GM18873 (cell line): ENCODE measurements at regions not wholly inside any gene's neighbourhood (a gene's known extent, or its start where the extent isn't known, plus 50 kb on each side); places are given as distances from the start of the nearest gene placed in this dataset.

Experiments used
- ATAC-seq: cut with Tn5 transposase; IDR thresholded peaks from one replicate; pipeline ENCODE4 v1.9.1; 2021; ENCODE audit warnings: mild to moderate bottlenecking, moderate library complexity, moderate number of reproducible peaks; ENCODE audit not compliant: unreplicated experiment, low FRiP score

DNA sequence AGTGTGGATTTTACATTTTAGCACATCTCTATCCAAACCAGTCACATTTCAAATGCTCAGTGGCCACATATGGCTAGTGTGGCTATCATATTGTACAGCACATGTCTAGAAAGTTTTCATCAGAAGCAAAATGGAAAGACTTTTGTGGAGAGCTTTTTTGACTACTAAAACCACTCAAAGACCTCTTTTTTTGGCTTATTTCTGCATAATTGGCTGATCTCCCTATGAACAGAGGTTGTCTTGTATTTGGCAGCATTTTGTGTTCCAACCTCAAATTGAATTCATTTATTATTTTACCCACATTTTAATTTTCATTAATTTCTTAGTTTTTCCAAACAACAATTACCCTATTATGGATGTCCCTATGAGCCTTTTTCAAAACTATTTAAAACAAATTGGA, 395.7 kb downstream of the TLE1 start:
- ATAC-seq, result no peak

DNA sequence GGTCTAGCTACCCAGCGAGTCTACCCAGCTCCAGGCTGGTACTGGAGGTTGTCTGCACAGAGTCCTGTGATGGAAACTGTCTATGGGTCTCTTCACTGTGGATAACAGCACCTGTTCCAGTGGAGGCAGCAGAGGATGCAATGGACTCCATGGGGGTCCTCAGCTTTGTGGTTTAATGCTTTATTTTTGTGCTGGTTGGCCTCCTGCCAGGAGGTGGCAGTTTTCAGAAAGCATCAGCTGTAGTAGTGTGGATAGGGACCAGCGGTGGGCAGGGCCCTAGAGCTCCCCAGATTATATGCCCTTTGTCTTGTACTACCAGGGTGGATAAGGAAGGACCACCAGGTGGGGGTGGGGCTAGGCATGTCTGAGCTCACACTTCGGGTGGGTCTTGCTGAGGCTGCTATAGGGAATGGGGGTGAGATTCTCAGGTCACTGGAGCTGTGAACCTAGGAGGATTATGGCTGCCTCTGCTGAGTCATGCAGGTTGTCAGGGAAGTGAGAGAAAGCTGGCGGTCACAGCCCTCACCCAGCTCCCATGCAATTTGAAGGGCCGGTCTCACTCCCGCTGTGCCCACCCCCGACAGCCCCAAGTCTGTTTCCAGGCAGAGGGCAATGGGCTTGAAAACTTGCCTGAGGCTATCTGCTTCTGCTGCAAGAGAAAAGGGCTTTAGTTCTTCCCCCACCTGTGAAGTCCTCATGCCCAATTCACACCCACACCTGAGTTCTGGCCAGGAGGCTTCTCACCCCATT, 397.1 kb downstream of the TLE1 start:
- no peak for ATAC-seq

DNA sequence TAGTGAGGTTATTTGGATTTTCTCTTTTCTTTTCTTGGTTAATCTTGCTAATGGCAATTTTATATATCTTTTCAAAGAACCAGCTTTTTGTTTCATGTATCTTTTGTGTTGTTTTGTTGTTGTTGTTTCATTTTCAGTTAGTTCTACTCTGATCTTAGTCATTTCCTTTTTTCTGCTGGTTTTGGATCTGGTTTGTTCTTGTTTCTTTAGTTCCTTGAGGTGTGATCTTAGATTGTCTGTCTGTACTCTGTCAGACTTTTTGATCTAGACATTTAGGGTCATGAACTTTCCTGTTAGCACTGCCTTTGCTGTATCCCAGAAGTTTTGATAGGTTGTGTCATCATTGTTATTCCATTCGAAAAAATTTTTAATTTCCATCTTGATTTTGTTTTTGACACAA, 399.7 kb downstream of the TLE1 start:
- no peak for ATAC-seq

DNA sequence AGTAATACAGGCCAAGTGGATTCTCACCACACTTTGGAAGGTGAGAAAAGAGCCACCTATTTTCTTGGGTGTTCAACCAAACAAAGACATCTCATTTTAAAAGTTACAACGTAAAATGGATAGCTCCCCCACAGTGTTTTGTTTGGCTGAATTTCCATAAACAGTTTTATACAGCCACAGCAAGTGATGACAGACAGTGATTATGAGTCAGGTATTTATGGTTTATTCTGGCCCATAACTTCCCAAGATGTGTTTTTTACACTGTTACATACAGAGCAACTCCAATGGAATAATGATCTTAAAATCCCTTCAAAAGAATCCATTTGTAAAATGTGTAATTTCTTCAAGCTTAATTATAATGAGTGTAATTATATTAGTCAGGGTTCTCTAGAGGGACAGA, 421.3 kb downstream of the TLE1 start:
- ATAC-seq, result no peak

DNA sequence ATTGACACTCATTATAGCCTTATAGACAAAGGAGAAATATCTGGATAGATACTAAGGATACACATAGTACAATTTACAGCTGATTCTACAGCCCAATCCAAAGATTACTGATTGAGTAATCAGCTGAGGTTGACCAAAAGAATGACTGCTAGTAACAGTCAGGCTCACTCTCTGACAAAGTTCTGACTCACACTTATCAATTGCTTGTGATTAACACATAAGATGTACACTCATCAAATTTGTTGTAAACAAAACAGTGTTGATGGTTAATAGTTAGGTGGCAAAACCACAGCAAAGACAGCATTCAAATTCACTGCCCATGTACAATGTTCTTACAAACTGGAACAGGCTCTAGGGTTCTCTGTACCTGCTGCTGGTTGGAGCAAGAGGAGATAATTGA, 422.7 kb downstream of the TLE1 start:
- ATAC-seq, result no peak

DNA sequence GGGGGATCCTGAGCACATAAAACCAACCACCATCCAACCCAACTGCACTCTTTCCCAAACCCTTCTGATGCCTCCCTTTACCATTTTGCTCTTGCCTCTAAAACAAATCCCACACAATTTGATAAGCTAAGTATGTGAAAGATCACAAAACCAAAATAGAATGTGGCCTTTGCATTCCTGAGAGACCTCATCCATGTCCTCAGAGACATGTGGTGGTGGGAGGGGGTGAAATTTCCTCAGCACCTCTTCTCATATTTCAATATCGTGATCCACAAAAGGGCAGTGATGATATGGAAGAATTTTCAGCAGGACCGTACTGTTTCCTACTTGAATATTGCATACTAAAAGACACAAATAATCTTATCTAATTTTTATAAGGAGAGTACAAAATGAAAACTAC, 423.3 kb downstream of the TLE1 start:
- no peak for ATAC-seq

DNA sequence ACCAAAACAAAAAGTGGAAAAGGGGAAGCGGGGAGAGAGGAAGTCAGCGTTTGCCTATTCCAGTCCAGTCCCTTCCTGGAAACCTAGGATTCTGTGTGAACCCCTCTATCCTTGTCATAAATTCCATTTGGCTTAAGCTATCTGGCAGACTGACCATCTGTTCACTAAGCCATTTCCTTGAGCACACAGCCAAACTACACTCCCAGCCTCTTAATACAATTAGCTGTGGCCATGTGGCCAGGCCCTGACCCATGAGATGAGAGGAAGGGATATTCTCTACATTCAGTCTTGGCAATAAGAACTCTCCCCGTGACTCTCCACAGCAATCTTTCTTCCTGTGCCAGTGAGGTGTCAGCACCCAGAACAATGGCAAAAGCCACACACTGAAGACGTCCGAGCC, 424.8 kb downstream of the TLE1 start:
- no peak for ATAC-seq

DNA sequence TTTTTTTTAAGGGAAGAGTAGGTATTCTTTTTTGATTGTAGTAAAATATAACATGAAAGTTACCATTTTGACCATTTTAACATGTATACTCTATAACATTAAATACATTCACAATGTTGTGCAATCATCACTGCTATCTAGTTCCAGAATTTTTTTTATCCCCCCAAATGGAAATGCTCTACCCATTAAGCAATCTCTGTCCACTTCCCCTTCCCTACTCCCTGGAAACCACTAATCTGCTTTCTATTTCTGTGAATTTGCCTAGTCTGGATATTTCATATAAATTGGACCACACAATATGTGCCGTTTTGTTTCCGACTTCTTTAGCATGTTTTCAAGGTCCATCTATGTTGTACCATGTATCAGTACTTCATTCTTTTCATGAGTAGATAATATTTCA, 429.5 kb downstream of the TLE1 start:
- ATAC-seq, result no peak

DNA sequence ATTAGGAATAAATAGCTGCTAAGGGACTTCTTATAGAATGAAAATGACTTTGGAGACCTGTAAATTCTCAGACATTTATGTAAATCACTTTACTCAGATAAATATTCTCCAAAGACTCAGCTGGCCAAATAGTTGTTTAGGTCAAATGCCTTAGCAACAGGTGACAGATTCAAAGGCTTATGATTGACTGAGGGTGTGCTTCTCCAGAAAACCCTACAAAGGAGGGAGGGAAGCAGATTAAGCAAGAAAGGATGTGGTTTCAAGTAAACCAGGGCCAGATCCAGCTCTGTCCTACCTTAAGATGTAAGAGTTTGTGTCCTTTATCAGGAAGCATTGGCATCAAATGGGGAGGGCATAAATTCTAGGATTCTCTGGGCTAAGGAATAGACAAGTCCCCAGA, 433.0 kb downstream of the TLE1 start:
- no peak for ATAC-seq

DNA sequence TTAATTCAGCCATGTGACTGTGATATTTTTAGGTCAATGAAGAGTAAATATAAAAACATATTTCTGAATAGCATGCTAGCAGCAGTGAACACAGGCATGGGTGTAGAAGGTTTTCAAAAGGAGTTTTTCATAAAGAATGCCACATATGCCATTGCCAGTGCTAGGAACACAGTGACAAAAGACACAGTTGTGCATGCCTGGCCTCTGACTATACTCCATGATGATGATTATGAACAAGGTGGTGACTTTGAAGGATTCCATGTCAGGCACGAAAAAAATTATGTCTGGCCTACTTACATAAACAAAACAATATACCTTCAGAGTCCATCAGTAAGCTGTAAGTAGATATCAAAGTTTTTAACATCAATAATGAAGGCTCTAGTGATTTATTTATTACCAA, 438.7 kb downstream of the TLE1 start:
- ATAC-seq, result no peak

DNA sequence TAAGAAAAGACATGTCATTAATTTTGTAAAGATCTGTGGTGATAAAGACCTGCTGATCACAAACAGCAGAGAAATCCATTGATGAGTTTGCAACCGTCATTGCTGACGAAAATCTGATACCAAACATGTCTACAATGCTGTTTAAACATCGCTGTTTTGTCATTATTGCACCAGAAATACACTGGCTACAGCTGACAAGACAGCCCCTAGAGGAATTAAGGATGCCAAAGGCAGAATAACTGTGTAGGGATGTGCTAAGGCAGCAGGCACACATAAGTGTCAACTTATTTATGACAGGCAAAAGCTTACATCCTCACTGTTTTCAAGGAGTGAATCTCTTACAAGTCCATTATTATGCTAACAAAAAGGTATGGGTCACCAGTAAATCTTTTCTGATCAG, 439.3 kb downstream of the TLE1 start:
- no peak for ATAC-seq

DNA sequence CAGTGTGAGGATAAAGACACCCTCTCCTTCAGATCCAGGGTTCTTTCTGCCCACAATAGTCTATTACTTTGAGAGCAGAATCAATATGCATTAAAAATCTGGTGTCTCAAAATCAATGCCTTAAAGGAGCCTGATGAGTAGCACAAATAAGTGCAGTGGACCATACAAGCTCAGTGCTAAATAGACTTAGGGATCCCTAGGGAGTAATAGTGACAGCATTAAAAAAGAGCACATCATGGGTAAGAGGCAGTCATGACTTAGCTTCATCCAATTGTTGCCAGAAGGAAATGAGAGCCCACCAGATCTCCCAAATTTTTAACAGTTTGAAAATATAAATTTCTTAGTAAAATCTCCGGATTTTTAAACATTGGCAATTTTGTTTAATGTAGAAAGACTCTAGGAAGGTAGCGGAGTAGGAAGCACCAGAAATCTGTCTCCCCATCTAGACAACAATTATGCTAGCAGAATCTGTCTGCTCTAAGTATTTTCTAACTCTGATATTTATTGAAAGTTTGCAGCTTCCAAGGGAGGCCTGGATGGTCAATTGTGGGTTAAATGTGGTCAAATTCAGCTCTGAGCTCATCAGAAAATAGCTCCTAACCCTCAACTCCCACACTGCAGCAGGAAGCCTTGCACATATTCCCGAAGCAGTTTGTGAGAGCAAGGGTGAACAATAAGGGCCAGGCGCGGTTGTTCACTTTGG, 443.9 kb downstream of the TLE1 start:
- ATAC-seq, result no peak

DNA sequence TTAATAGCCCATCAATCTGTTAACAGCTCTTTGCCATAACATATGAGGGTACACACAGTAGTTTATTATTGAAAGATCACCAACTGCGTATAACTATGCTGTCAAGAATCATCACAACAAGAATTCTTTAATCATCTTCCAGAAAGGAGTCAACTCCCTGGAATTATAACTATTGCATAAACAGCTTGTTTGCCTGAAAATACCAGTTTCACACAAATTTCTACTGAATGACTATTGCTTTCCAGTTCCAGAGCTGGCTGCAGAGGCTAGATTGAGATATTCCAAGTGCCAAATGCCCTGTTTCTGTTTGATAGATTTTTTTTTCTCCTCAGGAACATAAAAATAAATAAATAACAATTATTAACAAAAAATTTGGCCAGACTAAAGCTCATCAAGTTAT, 444.7 kb downstream of the TLE1 start:
- ATAC-seq, result no peak

DNA sequence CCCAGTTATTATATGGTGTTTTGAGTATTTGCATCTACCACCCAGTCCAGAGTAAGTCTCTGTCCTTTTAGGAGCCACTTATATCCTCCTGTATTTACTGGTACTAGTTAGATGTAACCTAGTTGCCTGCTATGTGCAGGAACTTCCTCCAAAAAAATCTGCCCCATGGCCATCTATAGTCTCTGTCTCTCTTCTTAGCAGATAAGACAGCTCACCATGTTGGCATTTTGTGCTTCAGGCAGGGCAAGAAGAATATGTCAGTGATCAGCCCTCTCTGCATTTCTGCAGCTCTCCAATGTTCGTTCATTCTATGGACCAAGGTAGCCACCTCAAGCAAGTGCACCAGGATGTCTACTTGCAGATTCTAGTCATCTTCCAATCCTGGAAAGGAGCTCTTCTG, 446.5 kb downstream of the TLE1 start:
- no peak for ATAC-seq

DNA sequence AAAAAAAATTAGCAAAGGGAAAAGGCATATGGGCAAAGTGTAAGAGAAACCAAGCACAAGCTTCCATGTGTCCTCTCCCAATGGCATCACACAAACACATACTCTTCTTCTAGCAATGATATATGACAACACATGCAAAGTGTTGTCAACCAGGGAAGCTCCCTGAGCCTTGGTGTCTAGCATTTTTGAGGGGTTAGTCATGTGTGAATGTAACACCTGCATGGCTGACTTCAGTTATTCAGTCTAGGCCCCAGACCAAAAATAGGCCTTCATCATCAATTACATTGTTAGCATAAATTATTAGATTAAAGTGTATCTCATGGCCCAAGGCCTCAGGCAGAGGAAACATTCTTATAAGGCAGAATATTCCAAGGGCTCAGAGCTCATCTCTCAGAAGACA, 450.0 kb downstream of the TLE1 start:
- ATAC-seq, result no peak

DNA sequence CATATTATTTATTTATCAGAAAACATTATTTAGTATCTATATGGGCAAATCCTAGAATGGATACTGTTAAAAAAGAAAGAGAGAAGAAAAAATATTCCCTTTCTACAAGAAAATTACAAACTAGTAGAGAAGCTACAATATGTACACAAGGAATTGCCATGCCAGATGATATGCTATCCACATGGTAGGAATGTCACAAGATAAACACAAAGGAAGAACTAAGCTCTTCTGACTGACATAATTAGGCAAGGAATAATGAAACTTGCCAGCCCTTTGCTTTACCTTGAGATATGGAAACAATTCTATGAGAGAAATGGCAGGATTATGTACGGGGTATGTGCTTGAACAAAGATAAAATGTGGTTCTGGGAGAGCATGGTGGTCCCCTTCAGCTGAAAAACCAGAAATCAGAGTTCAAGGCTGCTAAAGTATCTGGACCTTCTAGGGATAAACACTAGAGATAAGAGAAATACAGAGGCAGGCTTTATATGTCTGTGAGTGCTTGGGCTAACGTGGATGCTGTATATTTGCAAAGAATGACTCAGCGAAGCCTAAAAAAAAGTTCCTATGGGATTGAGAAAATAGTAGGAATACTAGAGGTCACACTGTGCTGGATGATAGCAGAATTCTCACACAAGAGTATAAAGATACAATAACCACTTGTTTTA, 451.6 kb downstream of the TLE1 start:
- no peak for ATAC-seq

DNA sequence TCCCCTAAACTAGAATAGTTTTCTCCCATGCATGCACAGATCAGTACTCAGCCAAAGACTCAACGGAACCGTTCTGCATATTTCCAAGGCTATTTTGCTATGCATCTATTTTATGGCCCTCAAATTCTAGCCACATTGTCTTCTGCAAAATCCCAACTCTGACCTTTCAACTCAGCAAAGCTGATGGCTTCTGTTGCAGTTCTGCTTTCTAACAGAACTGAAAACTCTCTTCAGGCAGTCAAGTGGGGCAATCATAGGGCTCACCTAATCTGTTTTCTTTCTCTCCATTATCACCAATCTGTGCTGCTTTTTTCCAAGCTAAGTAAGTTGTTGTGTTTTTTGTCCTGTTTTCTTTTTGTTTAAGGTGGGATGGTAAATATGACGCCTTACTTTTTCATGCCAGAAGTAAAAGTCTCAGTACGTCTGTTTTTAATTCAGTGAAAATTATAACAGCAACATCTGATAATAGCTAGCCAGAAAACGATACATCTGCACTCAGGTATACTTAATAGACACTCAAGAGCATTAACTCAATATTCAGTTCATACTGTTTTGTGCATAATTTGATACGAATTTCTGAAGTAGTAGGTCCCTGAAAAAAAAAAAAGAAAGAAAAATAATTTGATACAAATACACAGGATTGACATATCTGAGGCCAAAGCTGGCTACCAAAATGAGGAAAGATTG, 454.3 kb downstream of the TLE1 start:
- no peak for ATAC-seq

DNA sequence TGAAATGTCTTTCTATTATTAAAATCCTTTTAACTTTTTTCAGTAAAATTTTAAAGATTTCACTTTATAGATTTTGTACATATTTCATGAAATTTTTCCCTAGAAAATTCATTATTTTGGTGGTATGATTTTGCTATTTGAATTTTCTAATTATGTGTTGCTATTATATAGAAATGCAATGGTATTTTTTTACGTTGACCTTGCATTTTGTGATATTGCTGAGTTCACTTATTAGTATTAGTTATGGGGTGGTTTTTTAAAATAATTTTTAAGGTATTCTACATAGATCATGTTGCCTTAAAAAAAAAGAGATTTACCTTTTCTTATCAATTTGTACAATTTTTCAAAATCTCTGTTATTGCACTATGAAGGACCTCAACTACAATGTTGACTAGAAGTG, 458.3 kb downstream of the TLE1 start:
- ATAC-seq, result no peak

DNA sequence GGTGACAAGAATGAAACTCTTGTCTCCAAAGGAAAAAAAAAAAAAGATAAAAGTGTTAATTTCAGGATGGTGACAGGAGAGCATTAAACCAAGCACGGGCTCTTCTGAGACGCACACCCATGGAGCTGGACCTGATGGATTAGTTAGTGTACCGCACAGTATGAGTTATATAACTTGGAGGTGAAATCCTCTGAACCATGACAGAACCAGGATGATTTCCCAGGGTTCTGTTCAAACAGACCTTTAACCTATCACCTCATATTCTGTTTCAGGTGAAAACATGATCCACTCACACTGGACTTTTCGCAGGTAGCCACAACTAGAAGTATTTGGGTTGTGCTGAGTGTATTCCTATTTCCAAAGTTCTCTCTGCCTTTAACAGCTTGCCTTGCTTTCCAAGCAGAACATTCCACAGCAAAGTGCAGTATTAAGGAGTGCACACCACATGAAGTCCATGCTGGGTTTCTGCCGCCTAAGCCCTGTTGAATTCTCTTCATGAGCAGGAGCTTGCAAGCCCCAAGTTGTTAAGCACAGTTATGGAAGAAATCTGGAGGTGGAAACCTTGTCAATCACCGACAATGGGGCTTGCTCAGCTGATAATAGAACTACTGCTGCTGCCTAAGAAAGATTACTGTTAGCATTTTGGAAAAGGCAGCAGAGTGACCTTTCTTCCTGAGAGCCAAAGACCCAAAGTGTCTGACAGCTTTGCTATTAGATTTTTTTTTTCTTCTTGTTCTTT, 461.7 kb downstream of the TLE1 start:
- ATAC-seq, result no peak

DNA sequence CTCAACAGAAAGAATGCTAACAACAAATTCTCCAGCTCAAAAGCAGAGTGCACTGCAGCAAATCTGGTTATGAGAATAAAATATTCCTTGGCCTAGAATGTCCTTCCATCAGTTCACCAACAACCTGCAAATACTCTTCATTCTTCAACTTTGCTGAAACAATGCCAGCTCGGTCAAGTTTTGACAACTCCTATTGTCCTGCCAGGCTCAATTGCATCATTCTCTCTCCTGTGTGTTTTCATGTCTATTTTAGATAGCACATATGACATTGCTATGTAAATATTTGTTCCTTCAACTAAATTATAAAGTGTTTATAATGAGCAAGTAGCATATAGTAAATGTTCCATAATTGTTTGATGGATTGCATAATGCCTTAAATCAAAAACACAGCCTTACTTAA, 463.8 kb downstream of the TLE1 start:
- no peak for ATAC-seq
